ENCODE measurements at regions not wholly inside any gene's neighbourhood (a gene's known extent, or its start where the extent isn't known, plus 50 kb on each side); places are given as distances from the start of the nearest gene placed in this dataset.

DNA sequence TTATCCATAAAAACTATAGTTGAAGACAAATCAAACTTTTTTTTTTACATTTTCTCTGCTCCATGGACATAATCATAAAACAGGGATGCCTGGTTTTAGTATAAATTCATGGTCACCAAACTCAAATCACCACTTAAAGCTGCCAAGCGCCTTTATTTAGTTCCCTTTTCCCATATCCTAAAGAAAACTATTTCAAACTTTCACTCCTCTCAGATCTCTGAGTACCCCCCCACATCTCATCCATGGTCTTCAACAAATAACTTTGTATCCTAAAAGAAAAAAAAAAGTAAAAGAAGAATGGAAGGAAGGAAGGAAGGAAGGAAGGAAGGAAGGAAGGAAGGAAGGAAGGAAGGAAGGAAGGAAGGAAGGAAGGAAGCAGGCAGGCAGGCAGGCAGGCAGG lies 1438.7 kb downstream of the C4orf33 start:
- no peak overlapping the region for H3K27ac Mint-ChIP-seq (ENCODE audit: unreplicated experiment)
- TF ChIP-seq, protein P1, sequence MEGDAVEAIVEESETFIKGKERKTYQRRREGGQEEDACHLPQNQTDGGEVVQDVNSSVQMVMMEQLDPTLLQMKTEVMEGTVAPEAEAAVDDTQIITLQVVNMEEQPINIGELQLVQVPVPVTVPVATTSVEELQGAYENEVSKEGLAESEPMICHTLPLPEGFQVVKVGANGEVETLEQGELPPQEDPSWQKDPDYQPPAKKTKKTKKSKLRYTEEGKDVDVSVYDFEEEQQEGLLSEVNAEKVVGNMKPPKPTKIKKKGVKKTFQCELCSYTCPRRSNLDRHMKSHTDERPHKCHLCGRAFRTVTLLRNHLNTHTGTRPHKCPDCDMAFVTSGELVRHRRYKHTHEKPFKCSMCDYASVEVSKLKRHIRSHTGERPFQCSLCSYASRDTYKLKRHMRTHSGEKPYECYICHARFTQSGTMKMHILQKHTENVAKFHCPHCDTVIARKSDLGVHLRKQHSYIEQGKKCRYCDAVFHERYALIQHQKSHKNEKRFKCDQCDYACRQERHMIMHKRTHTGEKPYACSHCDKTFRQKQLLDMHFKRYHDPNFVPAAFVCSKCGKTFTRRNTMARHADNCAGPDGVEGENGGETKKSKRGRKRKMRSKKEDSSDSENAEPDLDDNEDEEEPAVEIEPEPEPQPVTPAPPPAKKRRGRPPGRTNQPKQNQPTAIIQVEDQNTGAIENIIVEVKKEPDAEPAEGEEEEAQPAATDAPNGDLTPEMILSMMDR (IDR thresholded peaks at IDR 0.05) = no peak
- no peaks in the 10 kb centered on the region for H3K9me3 Mint-ChIP-seq (ENCODE audit: low read depth)
- H3K27me3 Mint-ChIP-seq (ENCODE audit: low read depth) = peaks cover 4% of the 10 kb centered on the region
- no peak overlapping the region for H3K4me3 Mint-ChIP-seq (ENCODE audit: unreplicated experiment)
- no peaks in the 10 kb centered on the region for H3K36me3 Mint-ChIP-seq (ENCODE audit: low read depth)
- no peak for DNase-seq (ENCODE audit: low spot score)
- no peaks in the 10 kb centered on the region for H3K4me1 Mint-ChIP-seq (ENCODE audit: low read depth)

DNA sequence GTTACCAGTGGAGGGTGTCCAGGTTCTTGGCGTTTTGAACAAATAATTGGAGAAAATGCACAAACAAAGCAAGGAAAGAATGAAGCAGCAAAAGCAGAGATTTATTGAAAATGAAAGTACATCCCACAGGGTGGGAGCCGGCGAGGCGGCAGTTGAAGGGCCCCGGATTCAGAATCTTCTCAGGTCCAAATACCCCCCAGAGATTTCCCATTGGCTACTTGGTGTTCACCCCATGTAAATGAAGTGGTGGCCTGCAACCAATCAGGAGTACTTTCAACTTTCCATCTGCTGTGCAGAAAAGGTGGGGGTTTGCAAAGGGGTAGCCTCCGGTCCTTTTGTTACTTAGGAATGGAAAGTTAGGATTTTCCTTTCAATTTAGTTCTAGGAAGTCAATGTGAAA lies 1447.0 kb downstream of the C4orf33 start:
- no peak overlapping the region for H3K4me3 Mint-ChIP-seq (ENCODE audit: unreplicated experiment)
- TF ChIP-seq, protein P1 (IDR thresholded peaks at IDR 0.05) = no peak
- H3K36me3 Mint-ChIP-seq (ENCODE audit: low read depth) = no peaks in the 10 kb centered on the region
- H3K4me1 Mint-ChIP-seq (ENCODE audit: low read depth) = no peaks in the 10 kb centered on the region
- H3K9me3 Mint-ChIP-seq (ENCODE audit: low read depth) = no peaks in the 10 kb centered on the region
- H3K27ac Mint-ChIP-seq (ENCODE audit: unreplicated experiment) = no peak overlapping the region
- H3K27me3 Mint-ChIP-seq (ENCODE audit: low read depth) = no peaks in the 10 kb centered on the region
- no peak for DNase-seq (ENCODE audit: low spot score)

DNA sequence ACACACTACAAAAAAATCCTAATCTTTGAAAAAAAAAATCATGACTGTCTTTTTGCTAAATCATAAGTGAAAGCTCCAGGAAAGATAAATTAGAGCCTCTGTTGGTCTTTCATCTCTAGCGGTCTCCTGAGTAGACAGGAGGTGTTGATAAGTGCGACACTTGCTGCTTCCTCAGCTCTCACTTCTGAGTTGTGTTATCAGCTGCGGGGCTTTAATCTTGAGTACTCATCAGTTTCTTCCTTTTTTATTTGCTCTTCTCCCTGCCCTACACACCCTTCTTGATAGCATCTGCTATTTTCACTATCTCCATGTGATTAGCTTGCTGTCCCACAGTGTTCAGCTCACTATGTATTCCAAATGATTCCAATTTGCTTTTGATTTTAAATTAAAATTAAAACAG lies 1449.2 kb downstream of the C4orf33 start:
- H3K4me1 Mint-ChIP-seq (ENCODE audit: low read depth) = no peaks in the 10 kb centered on the region
- no peak overlapping the region for H3K4me3 Mint-ChIP-seq (ENCODE audit: unreplicated experiment)
- no peaks in the 10 kb centered on the region for H3K27me3 Mint-ChIP-seq (ENCODE audit: low read depth)
- no peak overlapping the region for H3K27ac Mint-ChIP-seq (ENCODE audit: unreplicated experiment)
- H3K36me3 Mint-ChIP-seq (ENCODE audit: low read depth) = no peaks in the 10 kb centered on the region
- DNase-seq (ENCODE audit: low spot score) = no peak
- TF ChIP-seq, protein P1 (IDR thresholded peaks at IDR 0.05) = no peak
- H3K9me3 Mint-ChIP-seq (ENCODE audit: low read depth) = no peaks in the 10 kb centered on the region

DNA sequence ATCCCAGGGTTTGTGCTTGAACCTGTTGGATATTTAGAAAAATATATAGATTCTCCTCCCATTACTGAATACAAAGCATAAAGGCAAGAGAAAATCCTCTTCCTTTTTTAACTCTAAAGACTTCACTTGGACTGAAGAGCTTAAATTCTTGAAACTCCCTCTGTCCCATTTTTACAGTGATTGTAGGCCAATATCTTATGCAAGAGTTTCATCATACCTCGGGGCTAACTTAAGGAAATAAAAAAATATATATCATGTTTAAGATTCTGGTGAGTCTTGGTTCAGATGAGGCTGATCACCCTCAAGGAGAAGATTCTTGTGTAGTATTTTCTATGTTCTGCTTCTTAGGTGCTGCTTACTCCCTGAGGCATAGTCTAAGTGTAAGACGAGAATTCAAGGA lies 1449.6 kb downstream of the C4orf33 start:
- no peaks in the 10 kb centered on the region for H3K36me3 Mint-ChIP-seq (ENCODE audit: low read depth)
- no peak overlapping the region for H3K27ac Mint-ChIP-seq (ENCODE audit: unreplicated experiment)
- H3K9me3 Mint-ChIP-seq (ENCODE audit: low read depth) = no peaks in the 10 kb centered on the region
- TF ChIP-seq, protein P1 (IDR thresholded peaks at IDR 0.05) = no peak
- H3K4me3 Mint-ChIP-seq (ENCODE audit: unreplicated experiment) = no peak overlapping the region
- no peak for DNase-seq (ENCODE audit: low spot score)
- H3K27me3 Mint-ChIP-seq (ENCODE audit: low read depth) = no peaks in the 10 kb centered on the region
- no peaks in the 10 kb centered on the region for H3K4me1 Mint-ChIP-seq (ENCODE audit: low read depth)

DNA sequence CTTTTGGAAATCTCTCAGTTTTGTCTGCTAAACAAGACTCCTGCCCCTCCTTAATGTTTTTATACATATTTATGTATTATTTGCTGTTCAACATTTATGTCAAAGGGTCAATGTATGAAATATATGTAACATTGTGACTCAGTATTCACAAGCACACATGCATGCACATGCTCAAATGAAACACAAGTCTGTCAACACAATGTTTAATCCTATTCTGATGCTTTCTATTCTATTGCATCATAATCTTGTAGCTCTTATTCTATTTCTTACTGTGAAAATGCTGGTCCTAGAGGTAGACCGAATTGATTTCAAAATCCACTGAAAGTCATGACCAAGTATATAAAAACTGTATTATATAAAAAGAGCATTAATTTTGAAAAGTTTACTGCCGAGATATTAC lies 1463.3 kb downstream of the C4orf33 start:
- no peak for DNase-seq (ENCODE audit: low spot score)
- Mint-ChIP-seq H3K4me1 (ENCODE audit: low read depth) (peaks cover 9% of the 10 kb centered on the region), H3K36me3 (ENCODE audit: low read depth) (no peaks in the 10 kb centered on the region), H3K4me3 (ENCODE audit: unreplicated experiment) (no peak overlapping the region), H3K9me3 (ENCODE audit: low read depth) (peaks cover 15% of the 10 kb centered on the region), H3K27me3 (ENCODE audit: low read depth) (peaks cover 2% of the 10 kb centered on the region), H3K27ac (ENCODE audit: unreplicated experiment) (no peak overlapping the region)
- TF ChIP-seq, protein P1 (IDR thresholded peaks at IDR 0.05) = no peak

Data from chondrocyte (in vitro differentiated cells).